NCI-H748 (cell line): ENCODE measurements at regions not wholly inside any gene's neighbourhood (a gene's known extent, or its start where the extent isn't known, plus 50 kb on each side); places are given as distances from the start of the nearest gene placed in this dataset.

ENCODE experiments used
- DNase-seq: peaks from one replicate; lab custom pipeline; 2025; ENCODE audit not compliant: unreplicated experiment; lab: John Stamatoyannopoulos, UW

DNA sequence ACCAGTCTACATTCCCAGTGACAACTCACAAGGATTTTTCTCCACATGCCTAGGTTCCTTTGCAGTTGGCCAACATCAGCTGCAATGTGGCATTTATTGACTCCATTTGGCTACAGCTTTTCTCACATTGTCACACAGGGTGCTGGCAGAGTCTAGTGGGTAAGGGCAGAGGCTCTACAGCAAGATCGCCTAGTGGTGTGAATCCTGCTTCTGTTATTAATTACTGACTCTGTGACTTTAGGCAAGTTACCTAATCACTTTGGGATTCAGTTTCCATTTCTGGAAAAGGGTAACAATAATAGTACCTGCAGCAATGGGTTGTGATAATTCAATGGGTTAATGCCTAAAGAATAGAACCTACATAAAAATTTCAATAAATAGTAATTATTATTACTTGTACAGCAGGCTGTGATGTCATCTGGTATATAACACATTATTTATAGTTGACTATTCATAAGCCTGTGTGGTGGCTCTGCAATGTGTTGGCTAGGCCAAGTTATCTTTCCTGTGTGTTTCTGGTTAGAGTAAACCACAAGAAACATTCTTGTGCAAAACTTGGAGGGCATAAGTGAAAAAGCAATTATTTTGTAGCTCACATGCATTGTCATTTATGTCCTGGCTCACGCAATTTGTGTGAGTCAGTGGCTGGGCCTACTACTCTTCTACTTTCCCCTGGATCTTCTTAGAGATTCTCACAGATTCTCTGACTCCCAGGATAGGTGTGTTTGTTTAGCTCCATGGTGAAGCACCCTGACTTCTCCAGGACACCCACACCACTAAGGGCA is 59.5 kb downstream of the PTGS2 start:
- no peak for DNase-seq

DNA sequence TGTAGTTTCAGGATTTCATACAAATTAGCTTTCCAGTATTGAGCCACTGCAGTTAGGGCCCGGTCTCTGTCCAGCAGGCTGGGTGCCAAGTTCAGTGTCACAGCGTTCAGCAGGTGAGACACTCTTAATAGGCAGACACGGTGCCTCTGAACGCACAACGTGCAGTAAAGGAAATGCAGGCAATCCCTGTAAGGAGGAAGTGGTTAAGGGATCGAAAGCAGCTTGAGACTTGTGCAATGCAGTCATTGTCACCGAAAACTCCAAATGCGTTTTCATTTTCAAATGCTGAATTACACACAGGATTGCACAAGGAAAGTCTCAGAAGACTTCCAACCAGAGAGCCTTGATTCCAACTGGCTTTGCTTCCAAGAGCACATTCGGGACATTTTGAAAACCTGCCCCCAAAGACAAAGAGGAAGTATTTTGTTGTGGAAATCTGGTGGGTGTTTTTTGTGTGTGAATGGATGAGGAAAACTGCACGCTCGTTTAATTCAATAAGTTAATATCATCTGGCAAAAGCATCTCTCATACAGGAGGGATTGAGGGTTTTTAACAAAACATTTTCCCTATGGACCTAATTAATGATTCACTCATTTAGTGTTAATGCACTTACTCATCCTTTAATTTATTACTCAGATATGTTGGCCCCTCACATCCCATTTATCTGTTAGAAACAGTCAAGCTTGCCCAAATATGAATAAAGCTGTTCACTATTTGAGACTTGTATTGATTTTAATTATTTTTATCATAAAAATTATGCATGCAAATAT is 61.6 kb downstream of the PTGS2 start:
- peak; percentile 3 for DNase-seq

DNA sequence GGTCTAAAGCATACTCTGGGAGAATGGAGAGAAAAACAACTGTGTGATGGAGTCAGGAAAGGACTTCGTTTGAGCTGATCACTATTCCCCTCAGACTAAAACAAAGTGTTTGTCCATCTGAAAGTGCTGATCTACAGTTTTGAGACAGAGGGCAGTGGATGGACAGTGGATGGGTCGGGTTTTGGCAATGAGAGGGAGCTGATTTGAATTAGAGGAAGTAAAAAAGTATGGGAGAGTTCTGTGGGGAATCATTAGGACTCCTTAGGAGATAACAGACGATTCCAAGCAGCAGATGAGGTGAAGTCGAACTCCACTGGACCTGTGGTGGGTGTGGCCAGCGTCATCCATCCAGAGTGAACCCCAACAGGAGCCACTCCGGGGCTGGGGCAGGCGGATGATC is 62.3 kb downstream of the PTGS2 start:
- DNase-seq = no peak

- DNase-seq = no peak
These were observed 63.7 kb downstream of the PTGS2 start for GRCh38 chr1:186616511-186616910.

GRCh38 chr1:186615332-186615731 is 64.9 kb downstream of the PTGS2 start:
- DNase-seq = no peak

- no peak for DNase-seq
These were observed 69.1 kb downstream of the PTGS2 start for GRCh38 chr1:186611156-186611555.

DNA sequence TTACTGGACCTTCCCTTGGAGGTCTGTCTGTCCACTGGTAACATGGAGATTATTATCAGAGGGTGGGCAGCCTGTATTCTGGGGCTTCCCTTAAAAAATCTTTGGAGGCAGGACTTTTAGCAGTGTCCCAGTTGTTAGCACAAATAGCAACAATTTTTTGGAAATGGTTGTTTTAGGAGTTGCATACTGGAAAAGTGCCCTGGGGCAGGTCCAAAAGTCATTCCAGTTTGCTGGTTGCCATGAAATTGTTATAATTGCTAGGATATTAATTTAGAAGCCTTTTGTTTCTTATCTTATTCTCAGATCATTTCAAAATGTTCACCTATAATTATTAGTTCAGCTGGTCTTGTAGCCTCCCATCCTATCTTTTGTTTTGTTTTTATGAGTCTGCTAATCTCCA is 71.0 kb downstream of the PTGS2 start:
- no peak for DNase-seq

DNA sequence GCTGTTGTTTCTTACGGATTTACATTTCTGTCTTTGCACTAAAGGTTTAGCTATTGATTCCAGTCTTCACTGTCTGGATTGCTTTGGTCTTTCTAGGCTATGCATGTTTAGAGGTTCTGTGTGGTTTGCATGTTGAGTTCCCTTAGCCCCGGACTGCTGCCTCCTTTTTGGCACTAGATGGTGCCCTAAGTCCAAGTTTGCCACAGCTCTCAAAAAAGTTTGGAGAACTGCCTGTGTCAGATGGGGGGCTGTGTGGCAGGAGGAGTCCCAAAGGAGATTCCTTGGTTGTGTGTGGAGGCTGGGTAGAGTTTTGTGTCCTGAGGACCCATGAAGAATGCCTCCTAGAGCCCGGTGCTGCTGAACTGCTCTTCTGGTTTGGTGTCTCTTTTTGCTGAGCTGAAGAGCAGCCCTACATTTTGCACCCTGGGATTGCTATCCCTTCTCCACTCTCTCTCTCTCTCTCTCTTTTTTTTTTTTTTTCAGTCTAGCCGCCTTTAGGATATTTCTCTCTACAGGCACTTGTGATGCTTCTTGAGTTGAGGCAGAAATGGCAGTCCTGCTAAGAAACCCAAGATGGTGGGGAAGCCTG is 74.4 kb downstream of the PTGS2 start:
- peak; percentile 39 for DNase-seq

DNA sequence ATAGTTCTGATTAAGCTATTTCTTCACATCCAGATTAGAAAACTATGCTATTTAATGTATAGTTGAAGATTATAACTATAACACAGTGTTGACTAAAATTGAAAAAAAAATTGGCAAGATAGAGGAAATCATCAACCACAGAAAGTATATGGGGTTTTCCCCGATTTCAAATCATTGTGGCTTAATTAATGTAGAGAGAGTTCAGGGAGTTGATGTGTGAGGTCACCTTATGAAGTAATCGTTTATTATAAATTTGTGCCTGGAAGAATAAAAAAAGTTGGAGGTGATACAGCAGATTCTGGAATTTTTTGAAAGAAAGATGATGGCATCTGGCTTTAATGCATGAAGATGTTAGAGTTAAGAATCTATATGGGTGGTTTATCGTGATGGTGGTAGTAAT is 84.3 kb downstream of the PTGS2 start:
- no peak for DNase-seq

GRCh38 chr1:186578325-186579016 is 101.8 kb downstream of the PTGS2 start:
- DNase-seq = no peak

GRCh38 chr1:186577633-186578032 is 102.6 kb downstream of the PTGS2 start:
- DNase-seq = no peak

DNA sequence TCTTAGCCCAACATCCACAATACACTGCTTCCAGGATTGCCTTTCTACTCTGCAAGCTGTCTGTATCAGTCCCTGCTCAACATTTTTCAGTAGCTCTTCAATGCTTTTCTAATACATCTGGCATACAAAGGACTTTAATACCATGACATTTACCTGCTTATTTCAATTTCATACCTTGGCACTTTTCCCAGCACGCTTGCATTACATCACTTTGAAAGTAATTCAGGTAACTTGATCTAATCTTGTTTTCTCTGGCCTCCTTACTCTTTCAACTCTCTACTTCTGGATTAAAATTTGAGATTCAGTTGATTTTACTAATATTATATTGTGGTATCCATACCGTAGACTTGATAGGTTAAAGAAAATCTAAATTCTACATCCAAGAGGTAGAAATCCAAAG is 103.0 kb downstream of the PTGS2 start:
- no peak for DNase-seq

- DNase-seq = no peak
These were observed 104.9 kb downstream of the PTGS2 start for GRCh38 chr1:186575348-186575747.

DNA sequence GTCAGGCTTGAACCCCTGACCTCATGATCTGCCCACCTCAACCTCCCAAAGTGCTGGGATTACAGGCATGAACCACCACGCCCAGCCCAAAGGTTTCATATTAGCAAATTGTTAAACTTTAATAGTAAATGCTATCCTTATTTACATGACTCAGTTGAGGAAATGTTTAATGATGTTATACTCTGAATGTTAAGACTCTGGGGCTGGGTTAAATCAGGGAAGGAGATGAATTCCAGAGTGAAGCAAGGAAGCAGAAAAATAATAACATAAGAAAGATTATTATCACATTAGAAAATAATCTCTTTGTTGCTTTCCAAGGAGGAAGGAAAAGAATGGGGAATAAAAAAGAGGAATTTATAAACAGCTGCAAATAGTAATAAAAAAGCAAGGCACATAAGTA is 105.3 kb downstream of the PTGS2 start:
- DNase-seq = no peak

DNA sequence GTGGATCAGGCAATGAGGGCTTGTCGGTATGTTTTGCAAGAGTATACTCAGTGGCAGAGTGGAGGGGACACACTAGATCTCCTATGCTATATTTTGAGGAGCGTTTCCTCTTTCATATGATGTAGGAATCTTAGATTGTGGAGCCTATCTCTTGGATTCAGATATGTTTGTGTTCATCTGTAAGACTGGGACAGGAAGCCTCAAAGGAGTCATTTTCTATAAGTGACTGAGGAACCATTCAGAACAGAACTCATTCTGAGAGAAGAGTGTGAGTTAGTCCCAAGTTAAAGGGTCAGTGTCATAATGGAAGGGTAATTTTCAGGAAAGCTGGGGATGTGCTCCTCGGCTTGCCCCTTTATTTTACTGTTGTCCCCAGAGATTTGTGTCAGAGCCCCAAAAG is 107.7 kb downstream of the PTGS2 start:
- DNase-seq = no peak

GRCh38 chr1:186571771-186572170 is 108.5 kb downstream of the PTGS2 start:
- no peak for DNase-seq

DNA sequence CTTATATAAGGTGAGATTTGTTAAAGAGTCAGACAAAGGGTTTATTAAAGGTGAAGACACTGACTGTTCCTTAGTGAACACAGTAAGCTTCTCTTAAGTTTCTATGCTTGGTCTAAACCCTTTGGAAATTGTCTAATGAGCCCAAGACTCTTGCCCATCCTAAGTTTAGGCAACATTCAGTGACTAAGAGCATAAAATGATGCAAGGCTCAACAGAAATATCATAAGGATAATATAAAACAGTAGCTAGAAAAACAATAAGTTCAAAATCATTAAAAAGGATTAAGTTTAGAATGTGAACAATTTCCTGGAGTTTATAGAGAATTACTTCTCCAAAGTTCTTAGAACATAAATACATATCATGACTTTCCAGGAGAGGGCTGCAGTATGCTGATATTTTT is 108.9 kb upstream of the PDC start:
- DNase-seq = no peak

- DNase-seq = no peak
These were observed 107.3 kb upstream of the PDC start for GRCh38 chr1:186568221-186568620.

GRCh38 chr1:186566140-186566855 is 105.4 kb upstream of the PDC start:
- DNase-seq = no peak

DNA sequence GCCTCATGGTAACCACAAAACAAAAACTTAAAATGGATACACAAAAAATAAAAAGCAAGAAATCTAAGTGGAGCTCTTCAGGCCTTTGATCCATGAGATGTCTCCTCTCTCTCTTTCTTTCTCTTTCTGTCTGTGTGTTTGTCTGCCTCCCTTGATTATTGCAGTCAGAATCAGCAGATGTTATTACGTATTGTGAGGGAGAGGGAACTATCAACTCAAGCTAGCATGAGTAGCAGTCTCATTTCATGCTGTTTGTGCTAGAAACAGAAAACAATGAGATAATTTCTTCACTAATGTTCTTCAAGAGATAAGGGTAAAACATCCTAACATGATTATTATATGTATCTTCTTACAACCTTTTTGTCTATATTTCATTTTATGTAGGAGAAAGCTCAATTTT is 103.7 kb upstream of the PDC start:
- no peak for DNase-seq

DNA sequence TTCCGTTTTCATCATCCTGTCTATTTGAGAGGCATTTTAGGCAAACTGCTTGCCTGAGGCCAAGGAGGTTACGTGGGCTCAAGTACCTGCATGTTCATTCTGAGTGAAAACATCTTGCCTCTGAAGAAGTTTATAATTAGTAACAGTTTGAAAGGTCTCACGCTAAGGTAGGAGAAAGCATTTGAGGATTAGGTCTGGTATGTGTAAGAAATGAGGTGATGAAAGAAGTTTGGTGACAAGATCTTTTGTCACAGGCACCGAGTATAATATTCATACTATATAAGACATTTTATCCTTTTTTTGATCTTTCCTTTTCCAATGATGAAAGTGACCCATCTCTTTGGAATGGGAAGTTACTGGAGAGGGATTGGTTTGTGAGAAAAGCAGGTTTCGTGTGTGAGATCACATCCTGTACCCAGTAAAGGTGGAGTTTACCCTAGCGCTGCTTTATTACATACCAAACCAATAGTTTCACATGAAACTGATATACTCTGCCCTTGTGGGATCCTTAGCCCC is 98.7 kb upstream of the PDC start:
- no peak for DNase-seq
